Gastrocnemius medialis (tissue), 4 donors: ENCODE measurements at regions not wholly inside any gene's neighbourhood (a gene's known extent, or its start where the extent isn't known, plus 50 kb on each side); places are given as distances from the start of the nearest gene placed in this dataset.

Experiments
- ATAC-seq, 2 donors: fragments of 150-250 bp; one replicate each; pipeline ENCODE4 v1.9.1; 2016
- DNase-seq, 2 donors: peaks; one replicate each; pipeline ENCODE4 v3.0.0-alpha.2; 2019
- H3K27ac ChIP-seq, 4 donors: fragments of 200-600 bp; sonication (generic); 1 replicate in 1 of 4; 2 replicates in 3 of 4; pipeline ENCODE4 v1.5.1; 2016 to 2018; ENCODE audit warnings: mild to moderate bottlenecking in 2 of 4, moderate library complexity in 1 of 4
- H3K27me3 ChIP-seq, 3 donors: fragments of 200-600 bp; sonication (generic) in 2 of 3; 1 replicate in 1 of 3; 2 replicates in 2 of 3; pipeline versions ENCODE4 v1.5.1 to v1.6.0; 2016 to 2019; ENCODE audit warnings: mild to moderate bottlenecking in 1 of 3, moderate library complexity in 1 of 3
- H3K36me3 ChIP-seq, 2 donors: fragments of 200-600 bp; sonication (generic) in 1 of 2; one replicate each; pipeline ENCODE4 v1.5.1; 2017 to 2018
- H3K4me1 ChIP-seq, 2 donors: fragments of 200-600 bp; sonication (generic) in 1 of 2; one replicate each; pipeline ENCODE4 v1.5.1; 2016 to 2017; ENCODE audit warnings: mild to moderate bottlenecking in 2 of 2
- H3K4me3 ChIP-seq, 4 donors: fragments of 200-600 bp; sonication (generic) in 3 of 4; 1 replicate in 1 of 4; 2 replicates in 3 of 4; pipeline ENCODE4 v1.5.1; 2016 to 2019; ENCODE audit warnings: mild to moderate bottlenecking in 2 of 4
- H3K9me3 ChIP-seq, 3 donors: fragments of 200-600 bp; sonication (generic) in 2 of 3; 1 replicate in 1 of 3; 2 replicates in 2 of 3; pipeline ENCODE4 v1.5.1; 2016 to 2019
- POLR2A ChIP-seq, 2 donors: fragments of 450-650 bp; IDR thresholded peaks; one replicate each; pipeline ENCODE4 v1.6.1; 2017; ENCODE audit warnings: antibody characterized with exemption in 2 of 2, mild to moderate bottlenecking in 2 of 2, moderate library complexity in 2 of 2
- in situ Hi-C, 4 donors: fragments of 200-750 bp; cut with MboI; loops; one replicate each; pipeline versions ENCODE4 v1.15.0 to v1.8.0; 2017; ENCODE audit warnings: low sequenced_read_pairs in 4 of 4
- intact Hi-C: fragments of 100-400 bp; cut with DNase I; formaldehyde crosslinking; loops from one replicate; pipeline ENCODE4 v1.15.1; 2023; ENCODE audit warnings: low total_unique reads
- TF ChIP-seq, protein P1 (sequence below), 5 experiments: fragments of 450-650 bp in 3 of 5; fragments of 200-600 bp in 2 of 5; sonication (generic) in 2 of 5; IDR thresholded peaks in 4 of 5; conservative IDR thresholded peaks in 1 of 5; 1 replicate in 4 of 5; 2 replicates in 1 of 5; pipeline ENCODE4 v1.5.1; 2016 to 2019; ENCODE audit warnings: antibody characterized with exemption in 5 of 5, mild to moderate bottlenecking in 3 of 5, moderate library complexity in 3 of 5

DNA sequence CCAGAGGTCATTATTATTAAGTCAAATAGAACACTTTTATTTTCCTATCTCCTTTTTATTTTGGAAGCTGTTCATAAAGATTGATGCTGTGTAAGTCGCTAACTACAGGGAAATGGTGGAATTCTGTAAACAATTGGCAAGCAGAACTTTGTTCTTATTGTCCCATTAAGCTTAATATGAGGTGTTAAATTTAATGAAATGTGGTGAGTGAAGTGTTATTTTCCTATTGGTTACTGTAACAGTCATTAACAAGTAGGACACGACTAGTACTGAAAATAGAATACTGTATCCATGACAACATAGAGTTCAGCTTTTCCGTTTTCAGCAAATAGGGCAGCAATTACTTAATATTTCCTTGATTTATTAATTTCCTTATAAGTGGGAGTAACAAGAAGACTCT is 279.1 kb upstream of the ZEB2 start:
- in situ Hi-C loops = no loop called here
- TF ChIP-seq, protein P1, sequence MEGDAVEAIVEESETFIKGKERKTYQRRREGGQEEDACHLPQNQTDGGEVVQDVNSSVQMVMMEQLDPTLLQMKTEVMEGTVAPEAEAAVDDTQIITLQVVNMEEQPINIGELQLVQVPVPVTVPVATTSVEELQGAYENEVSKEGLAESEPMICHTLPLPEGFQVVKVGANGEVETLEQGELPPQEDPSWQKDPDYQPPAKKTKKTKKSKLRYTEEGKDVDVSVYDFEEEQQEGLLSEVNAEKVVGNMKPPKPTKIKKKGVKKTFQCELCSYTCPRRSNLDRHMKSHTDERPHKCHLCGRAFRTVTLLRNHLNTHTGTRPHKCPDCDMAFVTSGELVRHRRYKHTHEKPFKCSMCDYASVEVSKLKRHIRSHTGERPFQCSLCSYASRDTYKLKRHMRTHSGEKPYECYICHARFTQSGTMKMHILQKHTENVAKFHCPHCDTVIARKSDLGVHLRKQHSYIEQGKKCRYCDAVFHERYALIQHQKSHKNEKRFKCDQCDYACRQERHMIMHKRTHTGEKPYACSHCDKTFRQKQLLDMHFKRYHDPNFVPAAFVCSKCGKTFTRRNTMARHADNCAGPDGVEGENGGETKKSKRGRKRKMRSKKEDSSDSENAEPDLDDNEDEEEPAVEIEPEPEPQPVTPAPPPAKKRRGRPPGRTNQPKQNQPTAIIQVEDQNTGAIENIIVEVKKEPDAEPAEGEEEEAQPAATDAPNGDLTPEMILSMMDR (IDR thresholded peaks at IDR 0.05 in 4 of 5, conservative IDR thresholded peaks at IDR 0.05 in 1 of 5) = no peak
- no peak for TF ChIP-seq POLR2A (IDR thresholded peaks at IDR 0.05)
- intact Hi-C loops = no loop called here
- Histone ChIP-seq H3K4me3 (no peak overlapping the region), H3K9me3 (no peaks in the 10 kb centered on the region), H3K27me3 (no peaks in the 10 kb centered on the region), H3K27ac (no peak overlapping the region), H3K4me1 (no peaks in the 10 kb centered on the region), H3K36me3 (no peaks in the 10 kb centered on the region)
- ATAC-seq (no peak), DNase-seq (no peak)

DNA sequence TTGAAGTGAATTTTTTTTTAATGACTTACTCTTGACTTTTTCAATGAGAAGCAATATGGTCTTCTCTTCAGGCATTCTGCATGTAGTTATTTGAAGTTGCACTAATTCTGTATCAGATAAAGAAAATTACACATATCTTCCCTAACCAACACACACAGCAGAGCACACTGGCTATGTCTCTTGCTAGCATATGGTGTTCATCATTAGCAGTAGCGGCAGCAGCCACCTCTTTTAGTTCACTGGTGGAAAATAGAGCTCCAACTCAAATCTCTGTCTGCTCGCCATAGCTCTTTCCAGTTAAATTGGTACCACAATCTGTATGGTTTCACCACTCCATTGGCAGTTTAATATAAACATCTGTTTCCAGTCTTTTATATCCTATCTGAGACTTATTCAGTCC is 278.1 kb upstream of the ZEB2 start:
- Histone ChIP-seq H3K36me3 (no peaks in the 10 kb centered on the region), H3K27me3 (no peaks in the 10 kb centered on the region), H3K4me3 (no peak overlapping the region), H3K27ac (no peak overlapping the region), H3K9me3 (no peaks in the 10 kb centered on the region), H3K4me1 (no peaks in the 10 kb centered on the region)
- intact Hi-C loops = no loop called here
- in situ Hi-C loops = no loop called here
- ATAC-seq = no peak
- TF ChIP-seq, protein P1 (IDR thresholded peaks at IDR 0.05 in 4 of 5, conservative IDR thresholded peaks at IDR 0.05 in 1 of 5) = no peak
- no peak for TF ChIP-seq POLR2A (IDR thresholded peaks at IDR 0.05)
- no peak for DNase-seq

DNA sequence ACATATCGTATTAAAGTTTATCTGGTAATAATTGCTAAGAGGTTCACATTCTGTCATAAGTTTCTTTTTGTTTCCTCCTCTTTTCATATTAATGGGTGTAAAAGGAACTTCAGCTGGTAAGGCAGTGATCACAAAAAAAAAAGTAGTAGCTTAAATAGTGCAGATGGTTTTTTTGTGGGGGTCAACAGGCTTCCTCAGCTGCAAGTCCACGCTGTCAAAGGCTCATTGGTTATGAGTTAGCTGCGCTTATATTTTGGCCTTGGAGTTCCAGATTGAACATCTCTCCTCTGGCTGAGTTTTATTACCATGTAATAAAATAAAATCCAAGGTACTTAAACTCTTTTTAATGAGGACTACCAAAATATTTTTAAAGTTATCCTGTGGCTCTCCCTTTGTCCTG is 277.0 kb upstream of the ZEB2 start:
- no peaks in the 10 kb centered on the region for H3K27me3 ChIP-seq
- intact Hi-C loops = no loop called here
- no peak overlapping the region for H3K4me3 ChIP-seq
- in situ Hi-C loops = no loop called here
- no peak for ATAC-seq
- H3K4me1 ChIP-seq = no peaks in the 10 kb centered on the region
- no peak for TF ChIP-seq POLR2A (IDR thresholded peaks at IDR 0.05)
- TF ChIP-seq, protein P1 (IDR thresholded peaks at IDR 0.05 in 4 of 5, conservative IDR thresholded peaks at IDR 0.05 in 1 of 5) = no peak
- no peak overlapping the region for H3K27ac ChIP-seq
- no peaks in the 10 kb centered on the region for H3K9me3 ChIP-seq
- H3K36me3 ChIP-seq = no peaks in the 10 kb centered on the region
- no peak for DNase-seq

DNA sequence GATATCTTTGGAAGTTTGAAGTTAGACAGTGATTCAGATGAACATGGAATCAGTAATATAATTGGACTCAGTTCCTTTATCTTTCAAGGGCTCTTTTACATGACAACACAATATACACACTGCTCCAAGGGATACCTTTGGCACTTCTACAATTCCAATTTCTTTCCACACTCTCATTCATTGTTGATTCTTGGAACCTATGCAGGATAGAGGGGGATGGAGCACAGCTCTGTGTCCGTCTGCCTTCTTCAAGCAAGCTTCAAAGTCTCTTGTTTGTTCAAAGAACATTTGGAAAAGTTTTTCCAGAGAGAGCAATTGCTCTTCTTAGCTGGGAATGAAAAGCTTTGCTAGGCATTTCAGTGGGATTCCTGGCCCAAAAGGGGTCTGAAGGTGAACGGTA is 276.2 kb upstream of the ZEB2 start:
- Histone ChIP-seq H3K4me3 (no peak overlapping the region), H3K9me3 (no peaks in the 10 kb centered on the region), H3K36me3 (no peaks in the 10 kb centered on the region), H3K27ac (no peak overlapping the region), H3K27me3 (no peaks in the 10 kb centered on the region), H3K4me1 (no peaks in the 10 kb centered on the region)
- in situ Hi-C loops = no loop called here
- ATAC-seq = no peak
- TF ChIP-seq POLR2A (IDR thresholded peaks at IDR 0.05) = no peak
- TF ChIP-seq, protein P1 (IDR thresholded peaks at IDR 0.05 in 4 of 5, conservative IDR thresholded peaks at IDR 0.05 in 1 of 5) = no peak
- DNase-seq = no peak
- intact Hi-C loops = no loop called here

DNA sequence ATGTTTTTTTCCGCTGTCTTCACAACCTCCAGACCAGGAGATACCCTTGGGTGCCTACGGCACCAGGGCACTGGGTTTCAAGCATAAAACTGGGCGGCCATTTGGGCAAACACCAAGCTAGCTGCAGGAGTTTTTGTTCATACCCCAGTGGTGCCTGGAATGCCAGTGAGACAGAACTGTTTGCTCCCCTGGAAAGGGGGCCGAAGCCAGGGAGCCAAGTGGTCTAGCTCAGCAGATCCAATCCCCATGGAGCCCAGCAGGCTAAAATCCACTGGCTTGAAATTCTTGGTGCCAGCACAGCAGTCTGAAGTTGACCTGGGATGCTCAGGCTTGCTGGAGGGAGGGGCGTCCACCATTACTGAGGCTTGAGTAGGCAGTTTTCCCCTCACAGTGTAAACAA is 265.3 kb upstream of the ZEB2 start:
- TF ChIP-seq POLR2A (IDR thresholded peaks at IDR 0.05) = no peak
- TF ChIP-seq, protein P1 (IDR thresholded peaks at IDR 0.05 in 4 of 5, conservative IDR thresholded peaks at IDR 0.05 in 1 of 5) = no peak
- DNase-seq (no peak), ATAC-seq (no peak)
- no peaks in the 10 kb centered on the region for H3K9me3 ChIP-seq
- H3K36me3 ChIP-seq = no peaks in the 10 kb centered on the region
- H3K27ac ChIP-seq = no peak overlapping the region
- H3K4me1 ChIP-seq = no peaks in the 10 kb centered on the region
- no peak overlapping the region for H3K4me3 ChIP-seq
- no peaks in the 10 kb centered on the region for H3K27me3 ChIP-seq
- in situ Hi-C loops = no loop called here
- intact Hi-C loops = no loop called here
